ENCODE measurements at regions not wholly inside any gene's neighbourhood (a gene's known extent, or its start where the extent isn't known, plus 50 kb on each side); places are given as distances from the start of the nearest gene placed in this dataset.
"Not testable (repeated sequence)": the region's sequence is repeated elsewhere in the genome, so short reads cannot be mapped to it uniquely, and the experiment has no call there.

- no peak for DNase-seq (ENCODE audit: low read depth in 1 of 2, low spot score in 1 of 2)
Measured at GRCh38 chr6:25112322-25112773, 166.8 kb upstream of the CARMIL1 start.

- DNase-seq (ENCODE audit: low read depth in 1 of 2, low spot score in 1 of 2), result no peak
Measured at GRCh38 chr6:25113436-25113835, 165.7 kb upstream of the CARMIL1 start.

- DNase-seq (ENCODE audit: low read depth in 1 of 2, low spot score in 1 of 2), result no peak
Measured at GRCh38 chr6:25118038-25118437, 161.1 kb upstream of the CARMIL1 start.

DNA sequence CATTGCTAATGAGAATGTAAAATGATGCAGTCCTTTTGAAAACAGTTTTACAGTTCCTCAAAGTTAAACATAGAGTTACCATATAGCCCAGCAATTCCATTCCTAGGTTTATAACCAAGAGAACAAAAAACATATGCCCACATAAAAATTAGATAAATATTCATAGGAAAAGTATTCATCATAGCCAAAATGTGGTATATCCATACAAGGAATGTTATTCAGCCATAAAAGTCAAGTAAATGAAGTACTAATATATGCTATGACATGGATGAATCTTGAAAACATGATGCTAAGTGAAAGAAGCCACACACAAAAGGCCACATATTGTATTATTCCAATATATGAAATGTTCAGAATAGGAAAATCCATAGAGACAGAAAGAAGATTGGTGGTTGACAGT, 158.0 kb upstream of the CARMIL1 start:
- no peak for DNase-seq (ENCODE audit: low read depth in 1 of 2, low spot score in 1 of 2)

DNA sequence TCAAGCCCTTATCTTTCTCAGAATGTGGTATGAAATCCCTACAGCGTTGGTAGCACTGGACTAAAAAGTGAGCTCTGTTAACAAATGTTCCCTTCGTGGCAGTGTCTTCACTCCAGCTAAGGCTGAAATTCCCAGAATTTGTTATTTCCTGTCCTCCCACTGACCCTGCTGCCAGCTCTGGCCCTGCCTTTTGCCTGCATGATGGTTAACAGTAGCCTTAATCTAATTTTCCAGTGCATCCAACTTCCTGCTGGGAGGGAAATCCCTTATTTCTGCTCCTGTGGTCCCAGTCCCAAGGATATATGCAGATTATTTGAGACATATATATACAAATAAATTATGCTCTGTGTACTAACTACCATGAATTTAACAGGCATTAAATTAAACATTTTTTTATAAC, 157.2 kb upstream of the CARMIL1 start:
- DNase-seq (ENCODE audit: low read depth in 1 of 2, low spot score in 1 of 2), result no peak

GRCh38 chr6:25122622-25123237, 156.4 kb upstream of the CARMIL1 start:
- no peak for DNase-seq (ENCODE audit: low read depth in 1 of 2, low spot score in 1 of 2)

- no peak for DNase-seq (ENCODE audit: low read depth in 1 of 2, low spot score in 1 of 2)
Measured at GRCh38 chr6:25124216-25124715, 154.9 kb upstream of the CARMIL1 start.

- DNase-seq (ENCODE audit: low read depth in 1 of 2, low spot score in 1 of 2), result no peak
Measured at GRCh38 chr6:25125736-25126135, 153.4 kb upstream of the CARMIL1 start.

GRCh38 chr6:25127076-25127837, 151.9 kb upstream of the CARMIL1 start:
- no peak for DNase-seq (ENCODE audit: low read depth in 1 of 2, low spot score in 1 of 2)

GRCh38 chr6:25130518-25130917, 148.7 kb upstream of the CARMIL1 start:
- DNase-seq (ENCODE audit: low read depth in 1 of 2, low spot score in 1 of 2), result no peak

GRCh38 chr6:25132934-25133333, 146.2 kb upstream of the CARMIL1 start:
- no peak for DNase-seq (ENCODE audit: low read depth in 1 of 2, low spot score in 1 of 2)

DNA sequence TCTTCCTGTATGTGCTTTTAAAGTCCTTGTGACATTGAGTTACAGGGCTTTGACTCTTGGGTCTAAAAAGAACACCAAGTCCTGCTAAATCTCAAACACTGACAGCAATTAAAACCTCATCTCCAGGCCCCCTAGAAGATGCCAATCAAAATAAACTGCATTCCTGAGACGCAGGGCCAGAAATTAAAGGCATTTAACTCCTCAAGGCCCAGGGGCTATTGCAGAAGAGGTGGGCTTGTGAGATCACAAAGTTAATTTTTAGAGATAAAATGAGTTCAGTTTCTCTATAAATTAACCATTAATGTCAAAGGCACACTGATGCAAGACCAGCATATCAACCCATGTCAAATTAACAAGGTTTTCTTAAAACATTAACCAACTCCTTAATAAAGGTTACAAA, 145.6 kb upstream of the CARMIL1 start:
- DNase-seq (ENCODE audit: low read depth in 1 of 2, low spot score in 1 of 2), result no peak

DNA sequence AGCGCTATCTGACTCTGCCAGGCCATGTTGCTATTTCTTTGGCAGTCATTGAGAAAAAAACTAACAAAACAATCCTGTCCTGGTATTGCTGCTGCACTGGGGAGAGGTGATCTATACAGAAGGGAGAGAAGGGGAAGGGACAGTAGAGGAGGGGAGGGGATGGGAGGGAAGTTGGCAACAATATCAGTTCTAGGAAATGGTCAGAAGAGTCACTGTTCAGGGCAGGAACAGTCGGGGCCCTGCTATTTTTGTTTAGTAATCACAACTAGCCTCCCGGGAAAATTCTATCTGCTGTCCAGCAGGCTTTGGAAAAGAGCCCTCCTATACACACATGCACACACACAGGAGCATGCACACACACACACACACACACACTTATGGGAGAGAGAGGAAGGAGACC, 142.3 kb upstream of the CARMIL1 start:
- no peak for DNase-seq (ENCODE audit: low read depth in 1 of 2, low spot score in 1 of 2)

DNA sequence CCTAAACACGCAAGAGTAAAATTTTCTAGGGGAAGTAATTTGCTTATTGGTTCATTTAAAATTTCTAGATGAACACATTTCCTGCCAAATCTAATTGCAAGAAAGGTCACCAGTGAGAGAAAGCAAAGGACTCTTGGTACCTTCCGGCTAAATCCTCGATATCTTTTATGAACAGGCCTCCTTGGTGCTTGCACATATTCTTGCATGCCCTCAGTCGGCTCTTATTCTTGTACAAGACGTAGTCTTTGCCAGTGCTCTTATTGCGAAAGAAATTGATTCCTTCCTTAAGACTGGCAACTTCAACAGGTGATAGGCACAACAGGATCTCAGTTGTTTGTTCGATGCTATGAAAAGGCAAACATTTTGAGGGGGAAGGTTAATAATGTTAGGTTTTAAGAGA, 141.7 kb upstream of the CARMIL1 start:
- no peak for DNase-seq (ENCODE audit: low read depth in 1 of 2, low spot score in 1 of 2)

- peak in 1 of 2 donors; percentile 32 for DNase-seq (ENCODE audit: low read depth in 1 of 2, low spot score in 1 of 2)
Measured at GRCh38 chr6:25137916-25138232, 141.3 kb upstream of the CARMIL1 start.

DNA sequence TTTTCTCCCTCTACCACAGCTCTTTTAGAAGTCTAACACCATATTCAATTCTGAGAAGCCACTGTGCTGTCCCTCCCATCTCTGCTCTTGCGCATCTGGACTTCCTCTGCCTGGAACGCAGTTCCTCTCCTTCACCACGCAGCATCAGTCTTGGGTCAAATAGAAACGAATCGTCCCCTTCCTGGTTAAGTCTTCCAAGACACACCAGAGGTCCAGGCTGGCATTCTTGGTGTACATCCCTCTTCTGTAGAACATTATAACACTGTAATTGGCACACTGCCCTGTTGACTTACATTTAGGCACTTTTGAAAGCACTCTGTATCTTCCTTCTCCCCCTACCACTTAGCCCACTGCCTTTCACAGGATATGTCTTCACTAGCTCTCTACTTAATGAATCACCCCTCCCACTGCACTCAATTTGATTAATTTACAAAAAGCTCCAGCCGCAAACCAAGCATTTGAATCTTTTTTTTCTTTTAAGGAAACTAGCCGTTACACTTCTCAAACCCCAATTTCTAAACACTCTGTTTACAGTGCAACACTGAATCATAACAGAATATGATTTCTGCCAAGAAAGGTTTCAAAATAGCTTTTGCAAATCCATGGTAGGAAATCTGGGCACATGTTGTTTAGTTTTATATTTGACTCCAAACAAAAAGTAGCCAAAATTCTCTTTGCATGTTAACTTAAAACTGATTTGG, 140.8 kb upstream of the CARMIL1 start:
- DNase-seq (ENCODE audit: low read depth in 1 of 2, low spot score in 1 of 2), result peak in 1 of 2 donors; percentile 42

DNA sequence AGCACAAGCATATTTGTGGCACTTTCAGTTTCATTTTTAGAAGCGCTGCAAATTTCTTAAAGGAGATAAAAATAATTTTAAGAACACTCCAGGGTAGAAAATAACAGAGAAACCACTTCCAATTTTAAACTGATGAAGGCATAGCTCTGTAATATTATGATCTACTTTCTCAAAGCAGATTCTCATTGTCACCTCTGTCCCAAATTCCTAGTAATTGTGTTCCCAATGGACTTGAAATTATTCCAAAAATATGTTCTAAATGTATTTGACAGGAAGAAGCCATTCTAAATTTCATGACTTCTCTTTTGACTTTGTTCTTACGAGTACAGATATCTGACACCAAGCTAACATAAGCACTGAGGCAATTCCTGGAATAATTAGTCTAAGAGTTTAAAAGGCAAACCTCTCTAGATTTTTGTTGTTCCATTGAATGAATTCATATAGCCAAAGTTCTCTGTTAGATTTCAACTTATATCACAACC, 140.2 kb upstream of the CARMIL1 start:
- no peak for DNase-seq (ENCODE audit: low read depth in 1 of 2, low spot score in 1 of 2)

DNA sequence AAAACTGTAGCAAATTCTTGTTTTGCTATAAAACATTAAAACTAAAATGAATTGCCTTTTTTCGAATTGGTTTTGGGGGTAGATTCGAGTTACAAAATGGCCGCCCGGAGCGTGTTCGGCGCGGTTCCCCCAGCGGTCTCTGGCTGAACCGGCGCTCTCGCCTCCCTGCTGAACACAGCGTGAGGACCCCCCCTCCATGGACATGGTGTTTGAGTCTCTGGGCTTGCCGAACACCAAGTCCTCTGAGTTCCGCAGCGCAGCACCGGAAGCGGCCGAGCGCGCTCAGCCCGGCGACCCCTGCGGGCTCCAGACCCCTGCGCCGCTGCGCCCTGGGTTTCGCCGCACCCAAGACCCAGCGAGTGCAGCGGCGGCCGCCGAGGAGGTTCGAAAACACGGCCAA, 139.6 kb upstream of the CARMIL1 start:
- DNase-seq (ENCODE audit: low read depth in 1 of 2, low spot score in 1 of 2), result not testable (repeated sequence)

DNA sequence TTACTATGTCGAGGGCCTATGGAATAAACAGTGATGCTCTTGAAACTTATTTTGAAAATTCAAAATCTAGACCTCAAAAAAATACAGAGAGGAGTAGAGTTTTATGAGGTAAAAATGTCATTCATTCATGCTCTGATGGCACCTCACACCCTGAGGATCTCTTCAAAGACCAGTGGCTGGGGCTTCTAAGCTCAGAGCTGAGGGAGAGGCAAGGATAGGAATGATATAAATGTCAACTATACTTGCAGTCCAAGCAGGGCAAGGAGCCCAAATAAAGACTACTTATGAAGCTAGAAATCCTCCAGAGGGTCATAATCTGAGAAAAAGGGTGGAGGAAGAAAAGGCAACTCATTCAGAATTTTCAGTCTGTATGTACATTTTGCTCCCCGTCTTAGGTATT, 136.7 kb upstream of the CARMIL1 start:
- no peak for DNase-seq (ENCODE audit: low read depth in 1 of 2, low spot score in 1 of 2)

DNA sequence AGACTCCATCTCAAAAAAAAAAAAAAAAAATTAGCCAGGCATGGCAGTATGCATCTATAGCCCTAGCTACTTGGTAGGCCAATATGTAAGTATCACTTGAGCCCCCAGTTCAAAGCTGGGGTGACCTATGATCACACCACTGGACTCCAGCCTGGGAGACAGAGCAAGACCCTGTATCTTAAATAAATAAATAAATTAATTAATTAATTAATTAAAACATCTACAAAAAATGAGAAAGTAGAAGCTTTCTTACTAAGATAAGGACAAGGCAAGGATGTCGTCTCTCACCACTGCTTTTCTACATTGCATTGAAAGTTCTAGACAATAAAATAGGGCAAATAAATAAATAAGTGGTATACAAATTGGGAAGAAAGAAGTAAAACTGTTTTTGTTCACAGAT, 134.3 kb upstream of the CARMIL1 start:
- no peak for DNase-seq (ENCODE audit: low read depth in 1 of 2, low spot score in 1 of 2)

GRCh38 chr6:25147223-25147622, 132.0 kb upstream of the CARMIL1 start:
- DNase-seq (ENCODE audit: low read depth in 1 of 2, low spot score in 1 of 2), result no peak

DNA sequence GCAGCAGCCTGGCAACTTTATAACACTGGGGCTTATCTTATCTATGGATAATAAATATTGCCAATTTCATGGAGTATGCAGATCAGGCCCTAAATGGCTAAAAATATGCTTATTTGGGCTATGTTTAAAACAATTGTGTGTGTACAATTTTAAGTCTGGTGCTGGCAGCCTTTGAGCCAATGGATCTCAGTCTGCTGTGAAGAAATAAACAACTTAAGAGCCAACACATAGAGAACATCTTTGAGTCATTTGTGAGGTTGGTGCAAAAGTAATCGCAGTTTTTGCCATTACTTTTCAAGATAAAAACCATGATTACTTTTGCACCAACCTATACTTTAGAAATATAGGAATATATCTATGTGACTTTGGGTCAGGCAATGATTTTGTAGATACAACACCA, 129.1 kb upstream of the CARMIL1 start:
- DNase-seq (ENCODE audit: low read depth in 1 of 2, low spot score in 1 of 2), result no peak

Data from activated T-helper 1 cell treated with anti-CD3 and anti-CD28 coated beads, Interleukin-2, amount 50 U/mL, for 16 hours (primary cell).